HG03066 (cell line): ENCODE measurements at regions not wholly inside any gene's neighbourhood (a gene's known extent, or its start where the extent isn't known, plus 50 kb on each side); places are given as distances from the start of the nearest gene placed in this dataset.
"Not testable (repeated sequence)": the region's sequence is repeated elsewhere in the genome, so short reads cannot be mapped to it uniquely, and the experiment has no call there.

Source experiments
- ATAC-seq: cut with Tn5 transposase; IDR thresholded peaks from one replicate; pipeline ENCODE4 v1.9.1; 2021; ENCODE audit warnings: low read depth; ENCODE audit not compliant: unreplicated experiment

DNA sequence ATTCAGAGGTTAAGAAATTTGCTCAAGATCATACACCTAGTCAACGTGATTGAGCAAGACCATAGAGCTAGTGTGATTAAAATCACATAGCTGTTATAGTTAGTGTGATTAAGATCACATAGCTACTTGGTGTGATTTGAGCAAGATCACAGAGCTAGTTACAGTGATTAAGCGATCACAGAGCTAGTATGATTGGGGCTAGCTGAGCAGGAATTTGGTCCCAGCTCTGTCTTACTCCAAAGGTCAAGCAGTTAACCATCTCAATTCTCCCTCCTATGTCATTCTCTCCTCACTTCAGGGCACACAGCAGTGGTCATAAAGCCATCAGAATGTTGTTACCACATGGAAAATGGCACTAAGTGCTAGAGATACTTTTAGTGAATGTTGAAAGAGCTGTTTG, 158.2 kb downstream of the SPTSSA start:
- ATAC-seq, result no peak

DNA sequence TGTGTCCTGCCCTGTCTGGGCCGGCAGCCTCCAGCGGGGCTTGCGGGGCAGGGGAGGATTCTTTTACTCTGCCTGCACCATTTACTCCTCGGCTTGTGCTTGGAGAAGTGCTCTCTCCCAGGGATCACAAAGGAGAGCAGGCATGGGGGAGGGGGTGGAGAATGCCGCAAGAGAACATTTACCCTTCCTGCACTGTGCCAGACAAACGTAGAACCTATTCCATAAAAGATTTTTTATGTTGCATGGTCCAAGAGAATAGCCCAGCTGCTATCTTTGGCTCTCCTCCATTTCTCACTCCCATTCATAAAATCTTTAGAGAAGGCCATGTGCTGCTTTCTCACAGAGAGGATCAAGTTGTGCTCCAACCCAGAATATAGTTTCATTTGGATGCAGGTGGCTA, 159.4 kb downstream of the SPTSSA start:
- no peak for ATAC-seq

- ATAC-seq, result no peak
Measured at GRCh38 chr14:34300882-34301734, 160.9 kb downstream of the SPTSSA start.

GRCh38 chr14:34300330-34300729, 161.7 kb downstream of the SPTSSA start:
- no peak for ATAC-seq

DNA sequence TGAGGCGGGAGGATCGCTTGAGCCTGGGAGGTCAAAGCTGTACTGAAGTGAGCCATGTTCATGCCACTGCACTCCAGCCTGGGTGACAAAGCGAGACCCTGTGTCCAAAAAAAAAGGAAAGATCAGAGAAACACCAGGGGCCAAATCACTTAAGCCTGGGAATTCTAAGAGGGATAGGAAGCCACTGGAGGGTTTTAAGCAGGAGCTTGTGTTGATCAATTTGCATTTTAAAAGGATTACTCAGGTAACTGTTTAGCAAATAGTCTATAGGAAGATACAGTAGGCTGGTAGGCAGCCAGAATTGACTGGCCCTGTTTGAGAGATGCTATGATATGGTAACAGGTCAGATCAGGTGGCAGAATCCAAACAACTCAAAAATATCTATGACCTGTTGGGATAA, 162.7 kb downstream of the SPTSSA start:
- no peak for ATAC-seq

DNA sequence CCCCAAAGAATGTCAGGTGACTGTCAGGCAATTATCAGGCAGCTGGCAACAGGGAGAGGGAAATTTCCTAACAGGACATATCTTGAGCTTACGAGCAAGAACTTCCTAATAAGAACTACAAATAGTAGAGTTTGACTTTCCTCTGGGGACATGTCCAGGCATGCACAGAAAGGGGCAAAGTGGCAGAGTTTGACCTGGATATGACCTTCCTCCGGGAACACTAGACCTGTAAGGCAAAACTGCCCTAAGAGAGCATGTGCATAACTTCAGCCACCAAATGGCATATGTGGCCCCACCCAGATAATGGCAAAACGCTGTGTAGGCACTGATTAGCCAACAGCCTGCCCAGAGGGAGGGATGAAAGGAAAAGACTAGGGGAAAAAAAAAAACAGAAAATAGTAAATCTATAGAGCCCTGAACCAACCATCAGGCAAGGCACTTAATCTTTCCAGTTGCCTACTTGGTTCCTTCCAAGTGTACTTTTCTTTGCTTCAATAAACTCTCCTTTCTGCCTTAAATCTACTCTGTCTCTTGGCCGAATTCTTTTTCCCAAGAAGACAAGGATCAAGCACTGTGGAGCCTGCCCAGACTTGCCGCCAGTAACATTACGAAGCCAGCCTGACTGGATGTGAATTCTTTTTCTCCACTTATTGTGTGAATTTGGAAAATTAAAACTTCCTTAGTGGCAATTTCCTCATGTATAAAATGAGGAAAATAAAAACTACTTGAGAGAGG, 164.1 kb downstream of the SPTSSA start:
- ATAC-seq, result no peak

- no peak for ATAC-seq
Measured at GRCh38 chr14:34283590-34283989, 178.4 kb downstream of the SPTSSA start.

DNA sequence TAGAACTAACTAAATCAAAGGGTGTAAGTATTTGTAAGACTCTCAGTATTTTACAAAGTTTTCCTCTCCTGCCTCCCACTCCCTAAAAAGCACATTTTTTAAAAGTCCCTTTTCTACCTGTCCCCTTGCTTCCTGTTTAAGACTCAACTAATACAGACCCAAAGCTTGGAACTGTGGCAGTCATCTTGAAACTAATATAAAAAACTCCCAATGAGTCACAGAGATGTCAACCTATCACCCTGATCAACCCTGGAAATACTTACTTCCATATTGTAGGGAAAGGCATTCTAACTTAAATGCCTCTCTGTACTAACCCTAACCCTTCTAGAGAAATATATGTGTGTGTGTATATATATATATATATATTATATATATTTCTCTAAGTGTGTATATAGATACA, 184.8 kb downstream of the SPTSSA start:
- no peak for ATAC-seq

DNA sequence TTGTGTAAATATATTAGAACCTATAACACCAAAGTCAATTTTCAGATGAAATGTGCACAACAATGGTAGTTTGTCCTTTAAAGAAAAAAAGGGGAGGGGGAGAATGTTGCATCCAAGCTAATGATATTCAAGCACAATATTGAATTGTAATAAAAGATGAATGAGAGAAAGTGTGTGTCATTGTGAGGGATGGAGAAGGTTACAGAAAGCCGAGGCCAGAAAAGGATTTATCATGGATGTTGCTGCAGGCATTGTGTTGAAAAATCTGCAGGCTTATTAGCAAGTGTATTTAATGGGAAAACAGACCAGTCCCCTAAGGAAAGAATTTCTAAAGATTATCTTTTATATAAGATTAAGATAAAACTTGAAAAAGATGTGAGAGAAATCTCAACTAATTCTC, 186.5 kb downstream of the SPTSSA start:
- no peak for ATAC-seq

GRCh38 chr14:34275078-34275477, 187.0 kb downstream of the SPTSSA start:
- no peak for ATAC-seq

- ATAC-seq, result not testable (repeated sequence)
Measured at GRCh38 chr14:34273716-34274115, 188.3 kb downstream of the SPTSSA start.

GRCh38 chr14:34270361-34270760, 191.7 kb downstream of the SPTSSA start:
- no peak for ATAC-seq

DNA sequence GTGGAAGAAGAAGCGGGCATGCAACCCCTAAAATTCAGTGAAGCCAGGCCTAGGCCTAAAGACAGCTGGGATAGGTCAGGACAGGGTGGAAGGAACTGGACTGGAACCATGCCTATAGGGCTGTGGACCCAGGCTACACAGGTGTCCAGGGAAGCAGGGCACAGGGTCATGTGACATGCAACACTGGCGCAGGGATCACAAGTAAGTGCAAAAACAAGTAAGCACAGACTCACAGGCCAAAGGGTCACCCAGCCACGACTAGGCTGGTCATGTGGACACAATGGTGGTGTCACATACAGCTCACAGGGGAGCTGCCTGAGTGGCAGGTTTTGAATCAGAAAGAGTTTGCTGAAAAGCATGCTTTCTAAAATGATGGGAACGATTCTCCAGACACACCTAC, 195.7 kb downstream of the SPTSSA start:
- no peak for ATAC-seq

DNA sequence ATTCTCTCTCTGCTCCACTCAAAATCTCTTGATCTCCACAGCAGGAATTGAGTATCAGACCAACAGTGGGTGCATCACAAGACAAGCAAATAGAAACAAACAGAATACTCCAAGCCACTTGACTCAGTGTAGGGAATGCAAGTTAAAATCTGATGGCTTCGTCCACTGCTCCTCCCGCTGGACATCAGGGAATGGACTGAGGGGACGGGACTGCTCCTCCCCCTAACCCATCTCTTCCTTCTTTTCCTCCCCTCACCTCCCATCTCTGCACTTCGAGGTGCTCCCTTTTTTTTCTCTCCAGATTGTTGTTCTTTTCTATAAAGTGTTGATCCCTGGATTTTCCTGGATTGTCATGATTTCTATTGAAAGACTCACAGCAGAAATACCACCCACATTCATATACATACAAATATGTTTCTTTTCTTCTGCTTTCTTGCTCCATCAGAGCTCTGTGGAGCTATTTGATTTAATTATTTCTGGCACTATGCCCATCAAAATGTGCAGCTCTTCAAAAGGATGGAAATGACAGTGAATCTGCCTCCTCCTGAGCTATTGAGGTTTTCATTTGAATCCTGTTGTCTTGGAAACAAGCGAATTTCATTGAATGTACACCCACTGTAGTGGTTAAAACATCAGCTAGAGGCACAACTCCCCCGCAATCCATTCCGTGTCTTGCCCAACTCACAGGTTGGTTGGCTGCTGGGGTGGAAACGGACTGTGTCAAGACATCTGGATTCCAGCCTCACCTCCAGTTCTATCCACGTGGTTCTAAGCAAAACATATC, 199.7 kb downstream of the SPTSSA start:
- ATAC-seq, result no peak

- no peak for ATAC-seq
Measured at GRCh38 chr14:34259996-34260395, 202.0 kb downstream of the SPTSSA start.

GRCh38 chr14:34258318-34258717, 203.7 kb downstream of the SPTSSA start:
- ATAC-seq, result no peak

GRCh38 chr14:34257505-34257904, 204.5 kb downstream of the SPTSSA start:
- ATAC-seq, result no peak

DNA sequence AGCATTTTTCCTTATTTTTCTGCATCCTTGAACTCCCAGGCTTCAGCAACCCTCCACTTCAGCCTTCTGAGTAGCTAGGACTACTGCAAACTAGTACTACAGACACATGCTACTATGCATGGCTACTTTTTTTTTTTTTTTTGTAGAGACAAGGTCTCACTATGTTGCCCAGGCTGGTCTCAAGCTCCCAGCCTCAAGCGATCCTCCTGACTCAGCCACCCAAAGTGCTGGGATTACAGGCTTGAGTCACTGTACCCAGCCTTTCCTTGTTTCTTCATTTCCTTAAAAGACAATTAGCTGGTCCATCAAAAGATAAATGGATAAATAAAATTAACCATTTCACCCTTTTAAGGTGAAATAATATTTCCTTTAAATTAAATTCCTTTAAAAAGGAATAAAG, 205.8 kb downstream of the SPTSSA start:
- ATAC-seq, result no peak

DNA sequence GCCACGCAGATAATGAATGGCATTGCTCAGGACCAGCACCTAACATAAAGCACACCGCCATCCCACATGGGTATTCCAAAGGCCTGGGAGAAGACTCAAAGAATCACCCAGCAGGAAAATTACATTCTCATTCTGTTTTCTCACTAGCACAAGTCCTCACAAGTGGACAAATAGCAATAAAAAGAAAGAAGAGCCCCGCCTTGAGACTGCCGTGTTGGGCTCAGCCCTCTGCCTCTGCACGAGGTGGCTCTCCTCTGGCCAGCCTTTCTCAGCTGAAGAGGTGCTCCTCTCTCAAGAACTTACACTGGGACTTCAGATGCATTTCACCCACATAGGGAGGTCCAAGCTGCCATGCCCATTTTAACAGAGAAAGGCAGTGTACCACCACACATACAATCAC, 207.5 kb downstream of the SPTSSA start:
- ATAC-seq, result no peak

DNA sequence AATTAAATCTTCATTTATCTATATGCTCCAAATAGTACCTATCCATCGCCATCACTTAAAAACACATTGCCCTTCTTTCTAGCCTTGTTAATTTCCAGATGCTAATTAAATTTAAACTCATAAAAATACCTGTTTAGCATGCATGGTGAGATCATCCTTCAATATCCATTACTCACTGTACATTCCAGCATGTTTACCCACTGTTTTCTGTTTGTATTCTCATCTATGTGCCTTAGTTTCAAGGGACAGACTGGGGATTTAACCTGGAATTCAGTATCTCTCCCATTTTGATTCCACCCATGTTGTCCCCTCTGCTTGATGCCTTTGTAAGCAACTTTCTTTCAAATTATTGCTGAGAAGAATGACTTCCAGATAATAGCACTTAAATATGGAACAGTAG, 208.0 kb downstream of the SPTSSA start:
- no peak for ATAC-seq

DNA sequence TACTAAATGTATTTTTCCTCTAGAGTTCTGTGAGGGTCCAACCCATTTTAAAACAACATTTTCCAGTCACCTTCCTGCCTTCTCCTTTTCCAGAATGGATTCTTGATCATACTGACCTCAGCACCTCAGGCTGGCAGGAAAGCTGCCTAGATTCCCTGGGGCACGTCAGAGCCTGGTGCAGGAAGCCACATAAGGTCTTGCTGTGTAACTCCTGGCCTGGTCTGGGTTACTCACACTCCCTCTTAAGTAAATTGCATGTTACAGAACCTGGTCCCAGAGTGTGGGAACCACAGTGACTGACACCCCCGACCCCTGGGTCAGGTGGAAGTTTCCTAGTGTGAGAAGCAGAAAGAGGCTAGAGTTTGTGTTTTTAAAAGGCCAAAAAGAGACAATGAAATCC, 209.8 kb downstream of the SPTSSA start:
- no peak for ATAC-seq
